ENCODE measurements at regions not wholly inside any gene's neighbourhood (a gene's known extent, or its start where the extent isn't known, plus 50 kb on each side); places are given as distances from the start of the nearest gene placed in this dataset.
"Not testable (repeated sequence)": the region's sequence is repeated elsewhere in the genome, so short reads cannot be mapped to it uniquely, and the experiment has no call there.

DNA sequence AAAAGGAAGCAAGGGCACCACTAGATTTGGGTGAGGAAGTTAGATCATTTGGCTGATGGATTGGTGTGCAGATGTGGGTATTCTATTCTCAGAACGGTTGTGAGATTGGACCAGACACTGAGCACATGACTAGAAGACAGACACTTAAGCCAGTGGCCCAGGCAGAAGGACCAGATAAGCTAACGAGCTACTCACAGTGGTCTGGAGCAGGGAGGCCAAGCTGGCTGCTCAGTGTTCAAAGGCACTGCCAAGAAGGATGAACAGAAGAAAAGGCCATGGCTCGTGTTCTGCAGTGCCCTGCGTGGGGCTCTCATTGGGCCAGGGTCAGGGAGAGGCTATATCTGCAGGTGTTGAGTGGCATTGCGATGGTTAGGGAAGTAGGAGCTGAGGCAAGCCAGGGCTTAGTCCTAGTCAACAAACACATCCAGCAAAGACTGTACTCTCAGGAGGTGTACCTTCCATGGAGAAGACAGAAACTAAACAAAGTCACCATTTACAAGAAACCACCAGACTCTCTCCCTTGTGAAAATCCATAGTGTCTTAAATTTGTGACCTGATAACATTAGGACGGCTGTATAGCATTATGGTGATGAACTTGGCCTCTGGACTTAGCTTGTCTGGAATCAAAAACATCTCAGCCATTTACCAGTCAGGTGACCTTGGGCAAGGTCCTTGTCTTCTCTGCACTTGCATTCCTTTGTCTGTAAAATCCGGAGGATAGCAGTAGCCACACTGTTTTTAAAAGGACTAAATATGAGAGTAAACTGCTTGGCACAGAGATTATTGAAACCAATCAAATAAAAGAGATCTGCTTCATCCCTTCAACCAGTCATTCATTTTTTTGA, 274.5 kb downstream of the SIPA1L2 start:
- DNase-seq (ENCODE audit: low read depth, low spot score): no peak

DNA sequence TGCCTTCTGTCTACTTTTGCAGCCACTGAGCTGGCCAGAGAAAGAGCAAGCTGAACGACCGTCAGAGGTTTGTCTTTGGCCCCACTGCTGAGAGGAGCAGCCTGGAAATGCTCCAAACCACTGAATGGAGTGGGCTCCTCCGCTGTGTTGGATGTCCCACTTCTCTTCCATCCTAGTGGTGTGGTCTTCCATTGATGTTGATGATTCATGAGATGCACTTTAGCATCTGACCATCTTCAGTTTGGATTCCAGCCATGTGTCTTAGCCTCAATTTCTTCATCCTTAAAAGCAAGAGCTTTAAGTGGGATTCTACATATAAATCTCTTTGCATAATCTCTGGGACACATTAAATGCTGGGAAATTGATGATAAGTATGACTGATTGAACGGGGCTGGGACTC, 276.9 kb downstream of the SIPA1L2 start:
- no peak for DNase-seq (ENCODE audit: low read depth, low spot score)

- DNase-seq (ENCODE audit: low read depth, low spot score): no peak
Measured at GRCh38 chr1:232352366-232352765, 277.6 kb downstream of the SIPA1L2 start.

- DNase-seq (ENCODE audit: low read depth, low spot score): no peak
Measured at GRCh38 chr1:232351335-232351734, 278.6 kb downstream of the SIPA1L2 start.

GRCh38 chr1:232346844-232347243, 283.1 kb downstream of the SIPA1L2 start:
- no peak for DNase-seq (ENCODE audit: low read depth, low spot score)

GRCh38 chr1:232344791-232345399, 285.0 kb downstream of the SIPA1L2 start:
- DNase-seq (ENCODE audit: low read depth, low spot score): no peak

- DNase-seq (ENCODE audit: low read depth, low spot score): not testable (repeated sequence)
Measured at GRCh38 chr1:232344186-232344585, 285.7 kb downstream of the SIPA1L2 start.

- no peak for DNase-seq (ENCODE audit: low read depth, low spot score)
Measured at GRCh38 chr1:232340446-232340845, 289.5 kb downstream of the SIPA1L2 start.

DNA sequence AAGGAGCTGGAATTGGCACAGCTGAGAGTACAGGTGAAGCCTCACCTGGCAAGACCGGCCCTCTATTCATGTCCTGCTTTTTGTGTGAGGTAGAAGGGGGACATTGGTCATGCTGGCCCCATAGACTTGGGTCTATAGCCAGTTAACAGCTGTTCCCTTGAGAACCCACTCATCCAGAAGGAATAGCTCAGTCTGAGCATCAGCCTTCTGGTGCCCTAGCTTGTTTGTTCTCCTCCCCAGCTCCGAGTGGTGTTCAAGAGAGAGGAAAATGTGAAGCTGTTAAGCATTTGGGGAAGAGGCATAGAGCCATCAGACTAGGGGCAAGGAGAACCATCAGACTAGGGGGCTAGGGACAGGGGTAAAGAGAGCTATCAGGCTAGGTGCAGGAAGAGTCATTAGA, 290.9 kb downstream of the SIPA1L2 start:
- no peak for DNase-seq (ENCODE audit: low read depth, low spot score)

DNA sequence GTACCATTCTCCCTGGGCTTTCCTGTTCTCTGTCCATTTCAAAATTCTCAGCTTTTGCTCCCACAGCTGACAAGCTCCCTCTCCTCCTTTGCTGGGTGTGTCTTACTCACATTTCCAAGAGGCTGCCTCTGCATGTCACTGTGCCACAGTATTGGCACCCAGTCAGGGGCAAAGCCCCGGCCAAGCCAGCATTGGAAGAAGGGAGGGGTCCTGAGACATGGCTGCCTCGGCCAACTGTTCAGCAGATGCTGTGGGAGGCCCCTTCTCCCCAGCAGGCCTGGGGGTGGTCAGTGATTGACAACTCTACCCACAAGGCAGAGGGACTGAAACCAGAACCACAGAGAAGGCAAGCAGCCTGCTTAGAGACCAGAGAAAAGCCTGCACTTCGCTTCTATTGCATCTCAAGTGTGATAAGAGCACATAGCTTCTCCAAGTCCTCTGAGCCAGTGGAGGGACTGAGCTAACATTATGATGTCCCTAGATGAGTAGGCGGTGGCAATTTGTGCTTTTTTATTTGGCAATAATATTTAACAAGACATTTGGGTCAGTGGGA, 294.1 kb downstream of the SIPA1L2 start:
- no peak for DNase-seq (ENCODE audit: low read depth, low spot score)

DNA sequence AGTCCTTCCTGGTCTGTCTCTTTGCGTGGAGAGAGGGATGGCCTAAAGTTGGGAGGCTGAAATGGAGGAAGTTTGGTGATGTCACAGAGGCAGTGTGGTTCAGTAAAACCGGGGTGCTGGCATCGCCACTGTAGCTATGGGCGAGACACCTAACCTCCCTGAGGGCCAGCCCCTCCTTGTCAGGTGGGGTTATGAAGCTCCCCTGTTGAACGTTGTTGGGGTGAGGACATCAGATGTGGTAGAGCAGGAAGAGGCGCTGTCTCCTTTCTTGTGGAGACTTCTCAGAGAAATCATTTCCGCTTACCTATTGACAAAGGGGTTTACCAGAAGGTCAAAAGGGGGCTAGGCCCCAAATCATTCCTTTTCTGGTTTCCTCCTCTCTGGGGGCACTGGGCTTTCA, 294.7 kb downstream of the SIPA1L2 start:
- DNase-seq (ENCODE audit: low read depth, low spot score): no peak

GRCh38 chr1:232334811-232335210, 295.1 kb downstream of the SIPA1L2 start:
- DNase-seq (ENCODE audit: low read depth, low spot score): no peak

DNA sequence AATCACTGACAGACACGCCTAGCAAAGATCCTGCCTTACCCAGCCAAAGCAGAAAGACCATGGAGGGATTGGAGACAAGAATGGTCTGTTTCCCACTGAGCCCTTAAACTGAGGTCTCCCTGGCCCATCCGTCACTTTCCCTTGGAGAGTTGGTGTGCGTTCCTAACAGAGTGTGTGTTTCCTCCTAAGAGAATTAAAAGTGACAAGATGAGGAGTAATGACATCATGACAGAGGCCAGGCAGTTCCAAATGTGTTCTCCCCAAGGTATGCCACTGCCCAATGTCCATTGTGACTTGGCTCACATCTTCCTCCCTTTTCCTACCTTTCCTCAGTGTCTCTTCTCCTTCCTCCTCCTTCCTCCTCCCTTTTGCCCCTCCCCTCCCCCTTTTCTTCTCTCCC, 295.7 kb downstream of the SIPA1L2 start:
- DNase-seq (ENCODE audit: low read depth, low spot score): no peak

DNA sequence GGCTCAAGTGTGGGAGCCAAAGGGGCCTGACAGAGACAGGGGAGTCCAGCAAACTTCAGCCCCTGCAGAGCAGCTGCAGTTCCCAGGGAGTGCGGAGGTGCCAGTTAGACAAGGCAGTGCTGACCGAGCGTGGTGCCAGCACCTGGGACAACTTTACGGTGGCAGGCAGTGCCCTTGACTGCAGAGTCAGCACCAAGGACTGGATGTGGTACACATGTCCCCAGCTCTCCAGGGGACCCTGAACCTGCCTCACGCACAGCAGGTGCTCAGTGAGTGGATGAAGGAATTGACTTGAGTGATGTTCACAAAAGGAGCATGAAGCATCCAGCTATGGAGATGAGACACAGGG, 296.5 kb downstream of the SIPA1L2 start:
- no peak for DNase-seq (ENCODE audit: low read depth, low spot score)

- not testable (repeated sequence) for DNase-seq (ENCODE audit: low read depth, low spot score)
Measured at GRCh38 chr1:232332710-232333418, 297.1 kb downstream of the SIPA1L2 start.

DNA sequence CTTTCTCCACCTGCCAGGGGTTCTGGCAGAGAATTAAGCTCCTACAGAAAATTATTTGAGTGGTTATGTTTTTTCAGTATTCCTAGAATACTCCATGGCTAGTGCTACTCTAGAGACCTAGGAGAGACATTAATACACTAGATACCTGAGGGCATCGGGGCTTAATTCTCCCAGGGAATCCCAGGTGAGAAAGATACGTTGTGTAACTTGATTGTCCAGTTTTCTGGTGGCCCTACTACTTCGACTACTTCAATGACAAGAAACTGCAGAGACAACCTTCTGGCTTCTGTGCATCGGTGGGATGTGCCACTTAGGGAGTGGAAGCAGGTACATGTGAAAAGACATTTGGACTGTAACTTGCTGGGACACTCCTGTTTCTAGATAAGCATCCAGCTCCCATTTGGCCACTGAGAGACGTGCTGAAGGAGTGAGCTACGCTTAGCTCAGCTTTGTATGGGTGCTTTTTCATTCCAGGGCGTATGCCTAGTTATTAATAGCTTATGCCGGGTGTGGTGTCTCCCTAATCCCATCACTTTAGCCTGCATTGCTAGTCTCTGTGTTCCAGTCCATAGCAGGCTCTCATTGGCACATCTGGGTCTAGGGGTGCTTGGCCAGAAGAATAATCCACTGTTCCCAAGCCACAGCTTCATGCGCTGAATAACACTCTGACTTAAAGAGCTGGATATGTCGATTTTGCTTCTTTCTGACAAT, 300.7 kb downstream of the SIPA1L2 start:
- DNase-seq (ENCODE audit: low read depth, low spot score): no peak

GRCh38 chr1:232328486-232329102, 301.3 kb downstream of the SIPA1L2 start:
- DNase-seq (ENCODE audit: low read depth, low spot score): no peak

DNA sequence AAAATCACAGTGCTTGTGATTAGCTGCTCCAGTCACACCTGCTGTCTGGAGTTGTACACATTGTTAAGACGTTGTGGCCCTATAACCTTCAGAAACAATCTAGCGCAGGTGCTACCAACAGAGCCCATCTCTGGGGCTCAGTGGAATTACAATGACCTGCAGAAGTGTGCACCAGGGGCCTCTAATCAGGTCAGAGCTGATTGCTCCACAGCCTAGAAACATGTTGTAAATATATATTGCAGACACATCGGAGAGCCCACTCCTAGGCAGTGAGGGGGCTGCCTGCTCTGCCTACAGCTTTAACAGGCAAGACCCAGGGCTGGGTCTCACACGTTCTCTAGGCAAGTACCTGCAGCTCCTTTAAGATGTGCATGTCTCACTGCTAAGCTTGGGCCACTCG, 302.0 kb downstream of the SIPA1L2 start:
- no peak for DNase-seq (ENCODE audit: low read depth, low spot score)

- DNase-seq (ENCODE audit: low read depth, low spot score): no peak
Measured at GRCh38 chr1:232327269-232327668, 302.7 kb downstream of the SIPA1L2 start.

DNA sequence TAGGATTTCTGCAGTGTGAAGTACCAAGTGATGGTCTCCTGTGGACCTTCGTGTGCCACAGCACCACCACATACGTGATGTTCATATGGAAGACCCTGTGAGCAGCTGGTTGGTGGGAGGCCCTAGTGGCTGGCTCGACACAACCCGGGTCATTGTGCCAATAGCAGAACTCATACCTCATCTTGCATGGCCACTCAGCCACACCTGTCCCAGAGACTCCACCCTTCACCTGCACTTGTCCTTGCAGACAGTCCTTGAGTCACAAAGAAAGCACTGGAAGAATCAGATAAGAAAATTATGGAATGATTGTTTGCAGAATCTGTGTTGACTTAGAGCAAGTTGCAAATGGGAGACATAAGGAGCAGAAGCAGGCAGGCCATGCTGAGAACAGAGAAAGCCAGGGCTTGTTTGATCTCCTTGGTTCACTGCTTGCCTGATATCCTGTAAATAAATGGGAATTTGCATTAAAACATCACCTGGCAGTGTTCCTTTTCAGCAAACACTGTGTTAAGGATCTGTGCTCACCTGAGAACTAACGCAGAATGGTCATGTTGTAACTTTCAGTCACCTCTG, 307.7 kb downstream of the SIPA1L2 start:
- no peak for DNase-seq (ENCODE audit: low read depth, low spot score)
